Stimulated activated CD4-positive, alpha-beta T cell treated with anti-CD3 and anti-CD28 coated beads, Interleukin-1b, Interleukin-23, amount 100 ng/mL, for 4 hours (primary cell): ENCODE measurements at regions not wholly inside any gene's neighbourhood (a gene's known extent, or its start where the extent isn't known, plus 50 kb on each side); places are given as distances from the start of the nearest gene placed in this dataset.

Experiments used
- DNase-seq, 2 donors: peaks; one replicate each; pipeline ENCODE4 v3.0.0-alpha.2; 2020; ENCODE audit warnings: low read depth in 2 of 2

- no peak for DNase-seq
Measured at GRCh38 chr2:219692521-219692920, 65.1 kb downstream of the SLC4A3 start.

GRCh38 chr2:219695145-219695709 is 67.8 kb downstream of the SLC4A3 start:
- DNase-seq = no peak

- no peak for DNase-seq
Measured at GRCh38 chr2:219697811-219698747, 70.6 kb downstream of the SLC4A3 start.

- DNase-seq = no peak
Measured at GRCh38 chr2:219698748-219699439, 71.5 kb downstream of the SLC4A3 start.

GRCh38 chr2:219699440-219699821 is 72.0 kb downstream of the SLC4A3 start:
- DNase-seq = no peak

GRCh38 chr2:219701847-219702634 is 74.6 kb downstream of the SLC4A3 start:
- no peak for DNase-seq

GRCh38 chr2:219702796-219703545 is 75.5 kb downstream of the SLC4A3 start:
- no peak for DNase-seq

- no peak for DNase-seq
Measured at GRCh38 chr2:219704878-219705277, 77.4 kb downstream of the SLC4A3 start.

- no peak for DNase-seq
Measured at GRCh38 chr2:219706823-219707281, 79.4 kb downstream of the SLC4A3 start.

GRCh38 chr2:219707496-219708285 is 80.3 kb downstream of the SLC4A3 start:
- DNase-seq = no peak

GRCh38 chr2:219709331-219709761 is 81.9 kb downstream of the SLC4A3 start:
- no peak for DNase-seq

GRCh38 chr2:219713110-219713509 is 85.7 kb downstream of the SLC4A3 start:
- DNase-seq = no peak

- DNase-seq = no peak
Measured at GRCh38 chr2:219714681-219715400, 87.4 kb downstream of the SLC4A3 start.

- DNase-seq = no peak
Measured at GRCh38 chr2:219718066-219718465, 90.6 kb downstream of the SLC4A3 start.

GRCh38 chr2:219719521-219719920 is 92.1 kb downstream of the SLC4A3 start:
- no peak for DNase-seq

GRCh38 chr2:219720956-219721355 is 93.5 kb downstream of the SLC4A3 start:
- DNase-seq = no peak

GRCh38 chr2:219722276-219722879 is 94.9 kb downstream of the SLC4A3 start:
- no peak for DNase-seq

GRCh38 chr2:219723311-219723710 is 95.9 kb downstream of the SLC4A3 start:
- DNase-seq = no peak

- no peak for DNase-seq
Measured at GRCh38 chr2:219724628-219725027, 97.2 kb downstream of the SLC4A3 start.
